Smooth muscle cell (in vitro differentiated cells): ENCODE measurements at regions not wholly inside any gene's neighbourhood (a gene's known extent, or its start where the extent isn't known, plus 50 kb on each side); places are given as distances from the start of the nearest gene placed in this dataset.
A peak's percentile ranks its signal among the peaks of the same experiment; 100 is the strongest.

Experiments
- DNase-seq: peaks from one replicate; lab custom pipeline; 2025; ENCODE audit not compliant: unreplicated experiment; lab: John Stamatoyannopoulos, UW
- H2AFZ ChIP-seq: fragments of 200-600 bp; sonication (generic); 2 replicates; pipeline ENCODE4 v1.6.0; 2016; ENCODE audit warnings: antibody characterized with exemption, low read depth, mild to moderate bottlenecking
- H3F3A ChIP-seq: fragments of 200-600 bp; sonication (generic); 2 replicates; pipeline ENCODE4 v1.6.0; 2017; ENCODE audit warnings: antibody characterized with exemption, low read depth
- H3K27ac ChIP-seq: fragments of 200-600 bp; sonication (generic); 2 replicates; pipeline ENCODE4 v1.5.1; 2016; ENCODE audit warnings: low read depth, mild to moderate bottlenecking
- H3K27me3 ChIP-seq: fragments of 200-600 bp; sonication (generic); 2 replicates; pipeline ENCODE4 v1.6.1; 2016; ENCODE audit warnings: low read depth, mild to moderate bottlenecking
- H3K36me3 ChIP-seq: fragments of 200-600 bp; sonication (generic); 2 replicates; pipeline ENCODE4 v1.5.1; 2016; ENCODE audit warnings: low read depth
- H3K4me1 ChIP-seq: fragments of 200-600 bp; sonication (generic); 2 replicates; pipeline ENCODE4 v1.5.1; 2016; ENCODE audit warnings: low read depth
- H3K4me2 ChIP-seq: fragments of 200-600 bp; sonication (generic); 2 replicates; pipeline ENCODE4 v1.6.0; 2016; ENCODE audit warnings: mild to moderate bottlenecking
- H3K4me3 ChIP-seq: fragments of 200-600 bp; sonication (generic); 2 replicates; pipeline ENCODE4 v1.5.1; 2016; ENCODE audit warnings: mild to moderate bottlenecking
- H3K79me2 ChIP-seq: fragments of 200-600 bp; sonication (generic); 2 replicates; pipeline ENCODE4 v1.6.0; 2016; ENCODE audit warnings: low read depth, mild to moderate bottlenecking
- H3K9ac ChIP-seq: fragments of 200-600 bp; sonication (generic); 2 replicates; pipeline ENCODE4 v1.6.0; 2016; ENCODE audit warnings: low read depth
- H3K9me3 ChIP-seq: fragments of 200-600 bp; sonication (generic); replicated peaks from 2 replicates; pipeline ENCODE4 v1.5.1; 2016; ENCODE audit warnings: low read depth
- H4K20me1 ChIP-seq: fragments of 200-600 bp; sonication (generic); 2 replicates; pipeline ENCODE4 v1.6.0; 2016; ENCODE audit warnings: low read depth
- CTCF ChIP-seq: fragments of 200-600 bp; sonication (generic); IDR thresholded peaks from 2 replicates; pipeline ENCODE4 v1.5.1; 2017; ENCODE audit warnings: borderline replicate concordance, mild to moderate bottlenecking, antibody characterized with exemption; ENCODE audit not compliant: insufficient read depth, poor library complexity, severe bottlenecking
- WGBS: methylation state at CpG from one replicate; pipeline ENCODE4 v1.1.7; 2016; ENCODE audit warnings: low lambda C conversion rate; 5-methylcytosine and 5-hydroxymethylcytosine counted together

- no peak for TF ChIP-seq CTCF
- no peaks in the 10 kb centered on the region for H3K79me2 ChIP-seq
- no peaks in the 10 kb centered on the region for H3K27me3 ChIP-seq
Measured at GRCh38 chr9:19931098-19931890, 142.5 kb upstream of the SLC24A2 start.

GRCh38 chr9:19927560-19927959 lies 138.7 kb upstream of the SLC24A2 start:
- Histone ChIP-seq H3F3A (no peaks in the 10 kb centered on the region), H3K27me3 (no peaks in the 10 kb centered on the region), H4K20me1 (no peaks in the 10 kb centered on the region), H3K36me3 (no peaks in the 10 kb centered on the region), H3K4me2 (no peak overlapping the region), H3K4me1 (peaks cover 8% of the 10 kb centered on the region), H2AFZ (no peak overlapping the region), H3K79me2 (no peaks in the 10 kb centered on the region), H3K27ac (no peak overlapping the region), H3K4me3 (no peak overlapping the region), H3K9me3 (no peaks in the 10 kb centered on the region), H3K9ac (no peak overlapping the region)
- 87% methylated on average over 6 of the region's 6 CpGs for WGBS
- no peak for DNase-seq
- TF ChIP-seq CTCF = no peak

More at GRCh38 chr9:19931098-19931890, 142.5 kb upstream of the SLC24A2 start:
- Histone ChIP-seq H3F3A (no peaks in the 10 kb centered on the region), H3K4me3 (no peak overlapping the region), H3K4me2 (no peak overlapping the region), H3K9ac (no peak overlapping the region), H3K9me3 (no peaks in the 10 kb centered on the region), H3K27ac (no peak overlapping the region), H4K20me1 (no peaks in the 10 kb centered on the region), H3K4me1 (peaks cover 7% of the 10 kb centered on the region), H3K36me3 (no peaks in the 10 kb centered on the region), H2AFZ (no peak overlapping the region)
- DNase-seq = no peak

- no peak for DNase-seq
- Histone ChIP-seq H3K36me3 (no peaks in the 10 kb centered on the region), H4K20me1 (no peaks in the 10 kb centered on the region), H3K79me2 (no peaks in the 10 kb centered on the region), H3K4me3 (peak overlapping the region; percentile 59), H3F3A (no peaks in the 10 kb centered on the region), H3K9me3 (no peaks in the 10 kb centered on the region), H3K27ac (no peak overlapping the region), H2AFZ (peak overlapping the region; percentile 94), H3K4me1 (peaks cover 8% of the 10 kb centered on the region), H3K9ac (no peak overlapping the region), H3K4me2 (peak overlapping the region; percentile 90), H3K27me3 (no peaks in the 10 kb centered on the region)
- WGBS = 52% methylated on average over 7 of the region's 7 CpGs
- no peak for TF ChIP-seq CTCF
Measured at GRCh38 chr9:19926774-19927173, 137.9 kb upstream of the SLC24A2 start.
